ENCODE measurements at regions not wholly inside any gene's neighbourhood (a gene's known extent, or its start where the extent isn't known, plus 50 kb on each side); places are given as distances from the start of the nearest gene placed in this dataset.

GRCh38 chr5:106921567-106921966 is 749.2 kb downstream of the EFNA5 start:
- no peak for TF ChIP-seq GATA2 (IDR thresholded peaks at IDR 0.05; ENCODE audit: low read depth, low read length)
- TF ChIP-seq GATA3 (IDR thresholded peaks at IDR 0.05; ENCODE audit: low read depth, low read length), result no peak

- no peak for TF ChIP-seq GATA2 (IDR thresholded peaks at IDR 0.05; ENCODE audit: low read depth, low read length)
- no peak for TF ChIP-seq GATA3 (IDR thresholded peaks at IDR 0.05; ENCODE audit: low read depth, low read length)
These were observed 760.3 kb downstream of the EFNA5 start for GRCh38 chr5:106910486-106910885.

GRCh38 chr5:106909716-106910115 is 761.0 kb downstream of the EFNA5 start:
- TF ChIP-seq GATA3 (IDR thresholded peaks at IDR 0.05; ENCODE audit: low read depth, low read length), result no peak
- no peak for TF ChIP-seq GATA2 (IDR thresholded peaks at IDR 0.05; ENCODE audit: low read depth, low read length)

GRCh38 chr5:106907979-106908378 is 762.8 kb downstream of the EFNA5 start:
- no peak for TF ChIP-seq GATA3 (IDR thresholded peaks at IDR 0.05; ENCODE audit: low read depth, low read length)
- no peak for TF ChIP-seq GATA2 (IDR thresholded peaks at IDR 0.05; ENCODE audit: low read depth, low read length)

- no peak for TF ChIP-seq GATA2 (IDR thresholded peaks at IDR 0.05; ENCODE audit: low read depth, low read length)
- TF ChIP-seq GATA3 (IDR thresholded peaks at IDR 0.05; ENCODE audit: low read depth, low read length), result no peak
These were observed 764.5 kb downstream of the EFNA5 start for GRCh38 chr5:106906199-106906598.

GRCh38 chr5:106894964-106895363 is 775.8 kb downstream of the EFNA5 start:
- no peak for TF ChIP-seq GATA2 (IDR thresholded peaks at IDR 0.05; ENCODE audit: low read depth, low read length)
- no peak for TF ChIP-seq GATA3 (IDR thresholded peaks at IDR 0.05; ENCODE audit: low read depth, low read length)

GRCh38 chr5:106882035-106882434 is 788.7 kb downstream of the EFNA5 start:
- TF ChIP-seq GATA2 (IDR thresholded peaks at IDR 0.05; ENCODE audit: low read depth, low read length), result no peak
- no peak for TF ChIP-seq GATA3 (IDR thresholded peaks at IDR 0.05; ENCODE audit: low read depth, low read length)

GRCh38 chr5:106880656-106881055 is 790.1 kb downstream of the EFNA5 start:
- TF ChIP-seq GATA2 (IDR thresholded peaks at IDR 0.05; ENCODE audit: low read depth, low read length), result no peak
- no peak for TF ChIP-seq GATA3 (IDR thresholded peaks at IDR 0.05; ENCODE audit: low read depth, low read length)

GRCh38 chr5:106877881-106878280 is 792.9 kb downstream of the EFNA5 start:
- TF ChIP-seq GATA3 (IDR thresholded peaks at IDR 0.05; ENCODE audit: low read depth, low read length) (no peak), GATA2 (IDR thresholded peaks at IDR 0.05; ENCODE audit: low read depth, low read length) (no peak)

- TF ChIP-seq GATA2 (IDR thresholded peaks at IDR 0.05; ENCODE audit: low read depth, low read length), result no peak
- no peak for TF ChIP-seq GATA3 (IDR thresholded peaks at IDR 0.05; ENCODE audit: low read depth, low read length)
These were observed 794.0 kb downstream of the EFNA5 start for GRCh38 chr5:106876665-106877194.

- no peak for TF ChIP-seq GATA2 (IDR thresholded peaks at IDR 0.05; ENCODE audit: low read depth, low read length)
- no peak for TF ChIP-seq GATA3 (IDR thresholded peaks at IDR 0.05; ENCODE audit: low read depth, low read length)
These were observed 794.5 kb downstream of the EFNA5 start for GRCh38 chr5:106876298-106876622.

GRCh38 chr5:106875591-106876297 is 795.0 kb downstream of the EFNA5 start:
- TF ChIP-seq GATA3 (IDR thresholded peaks at IDR 0.05; ENCODE audit: low read depth, low read length) (no peak), GATA2 (IDR thresholded peaks at IDR 0.05; ENCODE audit: low read depth, low read length) (no peak)

- no peak for TF ChIP-seq GATA3 (IDR thresholded peaks at IDR 0.05; ENCODE audit: low read depth, low read length)
- no peak for TF ChIP-seq GATA2 (IDR thresholded peaks at IDR 0.05; ENCODE audit: low read depth, low read length)
These were observed 795.8 kb downstream of the EFNA5 start for GRCh38 chr5:106874974-106875373.

- TF ChIP-seq GATA2 (IDR thresholded peaks at IDR 0.05; ENCODE audit: low read depth, low read length), result no peak
- no peak for TF ChIP-seq GATA3 (IDR thresholded peaks at IDR 0.05; ENCODE audit: low read depth, low read length)
These were observed 796.2 kb downstream of the EFNA5 start for GRCh38 chr5:106874531-106874930.

- TF ChIP-seq GATA2 (IDR thresholded peaks at IDR 0.05; ENCODE audit: low read depth, low read length), result no peak
- TF ChIP-seq GATA3 (IDR thresholded peaks at IDR 0.05; ENCODE audit: low read depth, low read length), result no peak
These were observed 797.2 kb downstream of the EFNA5 start for GRCh38 chr5:106873568-106873967.
